ENCODE measurements at regions not wholly inside any gene's neighbourhood (a gene's known extent, or its start where the extent isn't known, plus 50 kb on each side); places are given as distances from the start of the nearest gene placed in this dataset.
"Not testable (repeated sequence)": the region's sequence is repeated elsewhere in the genome, so short reads cannot be mapped to it uniquely, and the experiment has no call there.

DNA sequence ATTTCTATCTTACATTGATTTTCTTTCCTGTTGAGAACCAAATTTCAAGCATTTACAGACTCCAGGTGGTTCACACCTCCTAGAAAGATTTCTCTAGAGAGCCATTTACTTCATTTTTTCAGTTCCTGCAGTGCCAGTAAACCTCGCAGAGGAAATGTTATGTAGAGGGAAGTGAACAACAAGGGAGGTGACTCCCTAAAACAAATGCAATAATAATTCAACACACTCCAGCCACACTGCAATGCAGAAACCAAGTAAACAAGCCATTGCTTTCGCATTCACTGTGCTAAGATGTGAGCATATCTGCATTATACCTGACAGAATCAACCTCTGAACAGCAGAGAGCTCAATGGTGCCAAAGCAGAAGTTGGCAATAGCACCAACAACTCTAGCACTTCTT is 215.1 kb downstream of the RBM26 start:
- no peak for DNase-seq (ENCODE audit: low read depth in 4 of 4, low spot score in 3 of 4)

DNA sequence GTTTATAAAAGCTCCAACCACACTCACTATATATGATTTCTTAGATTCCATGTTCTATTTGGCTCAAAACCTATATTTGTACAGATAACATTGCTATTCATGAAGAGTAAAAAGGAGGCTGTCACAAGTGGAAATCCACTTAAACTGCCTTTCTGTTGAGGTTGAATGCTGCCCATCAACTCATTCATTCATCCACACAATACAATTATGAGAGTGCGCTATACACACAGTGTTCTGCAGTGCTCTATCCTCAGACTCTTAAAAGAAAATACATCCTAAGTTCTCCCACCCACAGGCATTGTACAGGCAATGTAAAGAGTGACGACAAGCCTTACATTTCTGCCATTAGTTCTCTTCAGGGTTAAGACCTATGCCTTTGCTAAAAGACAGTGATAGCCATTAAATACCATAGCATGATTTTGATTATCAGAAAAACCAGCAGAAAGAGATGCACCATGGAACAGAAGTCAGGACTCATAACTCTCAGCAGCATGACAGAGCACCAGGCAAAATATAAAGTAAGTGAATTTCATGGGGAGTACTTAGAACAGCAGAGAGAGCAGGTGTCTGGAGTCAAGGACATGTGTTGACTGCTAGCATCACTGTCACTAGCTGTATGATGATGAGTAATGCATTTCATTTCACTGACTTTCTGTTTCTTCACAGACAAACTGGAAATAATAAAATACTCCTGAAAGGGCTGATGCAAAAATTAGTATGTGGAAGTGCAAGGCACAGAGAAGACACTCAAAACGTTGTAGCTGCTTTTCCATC is 218.0 kb downstream of the RBM26 start:
- no peak for DNase-seq (ENCODE audit: low read depth in 4 of 4, low spot score in 3 of 4)

DNA sequence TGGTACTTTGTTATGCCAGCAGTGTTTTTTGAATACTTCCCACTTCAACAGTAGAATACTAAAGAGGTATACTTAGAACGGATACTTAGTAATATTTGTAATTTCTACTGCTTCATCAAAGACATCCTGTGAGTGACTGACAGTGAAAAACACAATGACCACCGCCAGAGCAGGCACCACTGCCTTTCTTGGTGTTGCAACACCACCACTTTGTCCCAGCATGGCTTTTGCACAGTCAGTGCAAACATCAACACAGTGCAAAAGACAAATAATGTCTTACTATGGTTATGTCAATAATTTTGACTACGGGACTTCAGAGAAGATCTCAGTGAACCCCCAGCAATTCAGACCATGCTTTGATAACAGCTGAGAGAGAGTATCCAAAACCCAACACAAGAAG is 220.5 kb downstream of the RBM26 start:
- DNase-seq (ENCODE audit: low read depth in 4 of 4, low spot score in 3 of 4), result no peak

DNA sequence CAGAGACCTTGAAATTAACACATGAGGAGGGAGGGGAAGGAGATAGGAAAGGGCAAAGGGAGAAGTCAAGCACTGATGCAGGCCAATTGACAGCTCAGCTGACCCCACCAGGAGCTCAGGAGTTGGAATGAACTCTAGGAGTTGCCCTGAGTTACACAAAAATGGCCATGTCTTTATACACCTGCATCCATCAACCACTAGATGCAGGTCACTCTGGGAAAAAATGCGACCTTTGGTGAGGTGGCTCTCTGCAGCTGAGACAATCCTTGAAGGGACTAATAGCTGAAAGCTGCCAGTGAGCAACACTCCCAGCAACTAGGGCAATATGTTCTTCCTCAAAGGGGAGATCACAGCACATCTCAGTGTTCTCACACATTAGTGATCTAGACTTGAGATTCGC is 222.8 kb downstream of the RBM26 start:
- DNase-seq (ENCODE audit: low read depth in 4 of 4, low spot score in 3 of 4), result no peak

DNA sequence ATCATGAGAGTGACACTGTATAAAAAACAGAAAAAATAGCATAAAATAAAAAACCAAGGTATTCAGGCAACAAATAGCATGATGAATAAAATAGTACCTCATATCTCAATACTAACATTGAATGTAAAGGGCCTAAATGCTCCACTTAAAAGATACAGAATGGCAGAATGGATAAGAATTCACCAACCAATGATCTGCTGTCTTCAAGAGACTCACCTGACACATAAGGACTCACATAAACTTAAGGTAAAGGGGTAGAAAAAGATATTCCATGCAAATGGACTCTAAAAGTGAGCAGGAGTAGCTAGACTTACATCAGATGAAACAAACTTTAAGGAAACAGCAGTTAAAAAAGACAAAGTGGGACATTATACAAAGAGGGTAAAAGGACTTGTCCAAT is 232.4 kb downstream of the RBM26 start:
- DNase-seq (ENCODE audit: low read depth in 4 of 4, low spot score in 3 of 4), result not testable (repeated sequence)

DNA sequence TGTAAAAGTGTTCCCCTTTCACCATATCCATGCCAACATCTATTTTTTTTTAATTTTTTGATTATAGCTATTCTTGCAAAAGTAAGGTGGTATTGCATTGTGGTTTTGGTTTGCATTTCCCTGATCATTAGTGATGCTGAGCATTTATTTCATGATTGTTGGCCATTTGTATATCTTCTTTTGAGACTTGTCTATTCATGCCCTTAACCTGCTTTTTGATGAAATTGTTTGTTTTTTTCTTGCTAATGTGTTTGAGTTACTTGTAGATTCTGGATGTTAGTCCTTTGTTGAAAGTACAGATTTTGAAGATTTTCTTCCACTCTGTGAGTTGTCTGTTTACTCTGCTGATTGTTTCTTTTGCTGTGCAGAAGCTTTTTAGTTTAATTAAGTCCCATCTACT is 233.1 kb downstream of the RBM26 start:
- not testable (repeated sequence) for DNase-seq (ENCODE audit: low read depth in 4 of 4, low spot score in 3 of 4)

DNA sequence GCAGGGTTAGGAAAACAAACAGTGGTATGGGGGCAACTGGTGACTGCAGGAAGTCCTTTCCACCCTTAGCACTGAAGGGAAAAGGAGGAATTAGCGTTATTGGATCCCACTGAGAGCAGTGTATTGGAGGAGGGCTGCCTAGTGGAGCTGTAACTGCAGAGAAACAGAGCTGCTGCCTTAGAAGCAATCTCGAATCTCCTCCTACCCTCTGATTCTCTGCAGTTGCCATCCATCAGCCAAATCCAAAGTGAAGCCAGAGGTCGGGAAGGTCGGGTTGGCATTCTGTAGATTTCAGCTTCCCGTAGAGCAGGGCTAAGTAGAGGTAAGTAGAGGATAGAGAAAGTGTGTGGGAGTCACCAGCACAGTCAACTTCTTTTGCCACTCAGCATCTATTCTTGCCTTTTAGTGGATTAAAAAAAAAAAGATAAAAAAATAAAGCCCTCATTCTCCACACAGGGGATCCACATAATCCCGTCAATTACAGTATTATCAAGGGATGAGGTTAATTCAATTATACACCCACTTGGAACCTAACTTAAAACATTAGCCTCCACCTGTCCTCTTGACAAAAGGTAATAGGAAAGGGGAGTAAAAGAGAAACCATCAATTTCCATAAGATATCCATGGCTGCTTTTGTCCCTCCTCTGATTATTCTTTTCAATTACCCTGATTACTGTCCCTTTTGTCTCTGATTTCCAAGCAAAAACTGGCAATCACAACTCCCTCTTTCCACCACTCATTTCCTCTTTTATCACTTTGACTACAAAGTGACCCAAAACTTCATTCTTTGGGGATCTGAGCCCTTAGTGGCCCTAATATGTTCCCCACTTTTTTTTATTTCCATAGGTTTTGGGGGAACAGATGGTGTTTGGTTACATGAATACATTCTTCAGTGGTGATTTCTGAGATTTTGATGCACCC is 234.7 kb downstream of the RBM26 start:
- DNase-seq (ENCODE audit: low read depth in 4 of 4, low spot score in 3 of 4), result no peak

DNA sequence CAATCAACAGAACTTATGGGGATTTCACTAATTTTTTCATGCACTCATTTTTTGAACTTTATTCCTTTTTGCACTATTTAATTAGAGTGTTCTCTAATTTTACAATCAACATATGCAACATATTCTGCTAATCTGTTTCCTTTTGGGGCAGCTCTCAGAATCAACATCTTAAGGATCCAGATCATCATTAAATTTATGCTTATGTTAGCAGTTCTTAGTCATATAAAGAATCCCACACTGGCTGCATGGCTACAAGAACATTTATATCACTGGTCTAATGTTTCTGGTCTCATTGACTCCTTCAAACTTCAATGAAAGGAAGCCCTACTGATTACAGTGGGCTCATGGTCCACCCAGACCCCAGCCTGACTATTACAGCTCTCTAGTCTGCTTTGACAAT is 245.2 kb downstream of the RBM26 start:
- no peak for DNase-seq (ENCODE audit: low read depth in 4 of 4, low spot score in 3 of 4)

DNA sequence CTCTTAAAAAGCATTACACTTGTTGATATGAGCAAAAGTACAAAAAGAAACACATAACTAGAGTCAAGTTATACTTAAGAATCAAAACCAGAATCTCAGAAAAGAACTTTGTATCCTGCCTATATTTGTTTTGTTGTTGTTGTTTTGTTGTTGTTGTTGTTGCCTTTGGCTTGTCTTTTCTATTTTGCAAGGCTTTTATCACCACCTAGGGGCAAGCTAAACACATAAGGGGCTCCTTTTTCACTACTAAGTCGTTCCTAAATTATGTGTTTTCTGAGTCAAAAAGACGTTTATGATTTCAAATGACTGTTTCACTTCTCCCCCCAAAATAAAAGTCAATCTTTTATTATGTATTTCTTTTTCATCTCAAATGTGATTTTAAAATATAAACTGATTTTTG is 250.2 kb downstream of the RBM26 start:
- DNase-seq (ENCODE audit: low read depth in 4 of 4, low spot score in 3 of 4), result no peak

DNA sequence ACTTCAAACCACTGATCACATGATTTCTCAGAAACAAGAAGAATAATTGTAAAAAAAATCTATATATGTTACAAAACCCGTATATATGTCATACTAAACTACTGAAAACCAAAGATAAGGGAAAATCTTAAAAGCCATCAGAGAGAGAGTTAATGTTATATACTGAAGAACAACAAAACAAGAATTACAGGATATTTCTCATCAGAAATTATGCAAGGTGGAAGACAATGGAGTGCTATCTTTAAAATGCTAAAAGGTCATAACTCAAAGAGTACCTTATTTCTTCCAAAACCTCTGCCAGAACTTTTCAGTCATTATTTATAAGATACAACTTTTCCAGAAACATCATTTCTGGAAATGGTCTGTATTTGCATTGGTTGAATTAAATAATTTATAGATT is 256.8 kb downstream of the RBM26 start:
- DNase-seq (ENCODE audit: low read depth in 4 of 4, low spot score in 3 of 4), result no peak

DNA sequence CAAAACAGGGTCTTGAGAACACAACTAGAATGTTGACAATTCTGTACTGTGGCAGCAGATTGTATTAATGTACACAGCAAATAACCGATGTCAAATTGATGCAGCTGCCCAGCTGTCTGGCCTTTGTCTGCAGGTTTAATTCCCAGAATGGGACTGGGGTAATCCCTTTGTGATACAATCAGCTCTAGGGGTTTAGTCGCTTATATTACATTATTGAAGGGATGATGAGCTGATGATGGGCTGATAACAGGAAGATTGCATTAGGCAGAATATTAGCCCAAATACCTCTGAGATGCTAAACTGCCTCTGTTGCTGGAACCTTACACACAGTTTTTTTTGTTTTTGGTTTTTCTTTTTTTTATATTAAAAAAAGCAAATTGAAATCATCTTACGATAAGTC is 265.0 kb downstream of the RBM26 start:
- DNase-seq (ENCODE audit: low read depth in 4 of 4, low spot score in 3 of 4), result no peak

DNA sequence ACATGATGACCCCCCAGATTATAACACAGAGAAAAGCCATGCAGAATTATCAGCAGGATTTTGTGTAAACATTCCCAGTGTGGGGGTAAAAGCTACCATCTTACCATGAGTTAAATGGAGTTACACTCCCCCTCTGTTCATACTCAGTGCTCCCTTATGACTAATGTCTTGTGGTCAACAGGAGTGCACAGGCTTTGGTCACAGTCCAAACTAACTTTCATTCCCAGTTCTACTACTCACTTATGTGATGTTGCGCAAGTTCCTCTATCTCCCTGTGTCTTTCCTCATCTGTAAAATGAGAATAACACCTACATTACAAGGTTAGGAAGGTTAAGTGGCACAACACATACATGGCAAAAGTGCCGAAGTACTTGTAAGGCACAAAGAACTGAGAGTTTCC is 277.9 kb downstream of the RBM26 start:
- no peak for DNase-seq (ENCODE audit: low read depth in 4 of 4, low spot score in 3 of 4)

DNA sequence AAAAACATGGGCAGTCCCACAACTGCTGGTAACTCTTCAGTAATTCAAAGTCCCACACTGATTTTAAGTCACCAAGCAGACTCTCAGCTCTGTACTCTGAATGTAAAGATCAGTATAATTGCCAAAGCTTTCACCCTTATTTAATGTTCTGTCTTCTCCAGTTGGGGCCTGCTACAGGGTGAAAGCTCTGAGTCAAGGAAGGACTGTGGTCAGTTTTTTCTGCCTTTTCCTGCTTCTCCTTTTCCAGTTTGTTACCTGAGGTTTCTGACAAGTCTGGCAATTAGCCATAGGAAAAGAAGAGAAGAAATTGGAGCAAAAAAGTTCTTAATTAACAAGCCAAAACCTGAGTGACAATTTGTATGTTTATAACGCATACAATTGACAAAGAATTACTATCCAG is 279.3 kb downstream of the RBM26 start:
- DNase-seq (ENCODE audit: low read depth in 4 of 4, low spot score in 3 of 4), result no peak

DNA sequence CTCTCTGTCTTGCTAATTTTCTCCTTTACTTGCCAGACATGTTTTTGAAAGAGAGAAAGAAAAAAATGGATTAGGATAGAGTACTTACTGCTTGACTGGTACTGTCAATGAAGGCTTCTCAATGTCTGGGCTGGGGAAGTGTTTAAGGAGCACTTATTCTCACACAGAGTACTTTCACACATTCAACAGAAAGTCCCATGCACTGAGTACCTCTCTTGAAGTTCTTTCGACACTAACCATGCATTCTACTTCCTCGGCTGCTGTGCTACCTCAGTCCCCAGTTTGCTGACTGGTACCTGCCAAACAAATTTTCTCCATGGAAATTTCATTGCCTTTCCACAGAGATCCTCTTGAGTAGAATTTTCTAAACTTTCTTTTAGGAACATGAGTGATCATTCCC is 281.9 kb downstream of the RBM26 start:
- DNase-seq (ENCODE audit: low read depth in 4 of 4, low spot score in 3 of 4), result no peak

DNA sequence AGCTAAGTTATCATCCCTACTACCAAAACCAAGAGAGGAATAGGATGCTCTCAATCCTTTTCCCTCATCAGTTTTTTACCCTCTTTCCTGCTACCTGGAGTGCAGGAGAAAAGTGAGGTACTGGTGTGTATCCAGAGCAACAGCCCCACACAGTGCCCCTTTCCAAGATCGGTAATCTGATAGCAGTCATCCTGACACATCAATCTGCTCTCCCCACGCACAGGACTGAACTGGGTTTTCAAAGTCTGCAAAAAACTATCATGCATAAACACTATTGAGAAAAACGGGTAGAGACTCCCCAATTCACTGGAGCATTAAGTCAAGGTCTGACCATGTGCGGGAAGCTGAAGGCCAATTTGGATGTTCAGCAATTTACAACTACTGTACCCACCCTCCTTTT is 284.8 kb downstream of the RBM26 start:
- peak in 1 of 4 donors; percentile 17 for DNase-seq (ENCODE audit: low read depth in 4 of 4, low spot score in 3 of 4)

DNA sequence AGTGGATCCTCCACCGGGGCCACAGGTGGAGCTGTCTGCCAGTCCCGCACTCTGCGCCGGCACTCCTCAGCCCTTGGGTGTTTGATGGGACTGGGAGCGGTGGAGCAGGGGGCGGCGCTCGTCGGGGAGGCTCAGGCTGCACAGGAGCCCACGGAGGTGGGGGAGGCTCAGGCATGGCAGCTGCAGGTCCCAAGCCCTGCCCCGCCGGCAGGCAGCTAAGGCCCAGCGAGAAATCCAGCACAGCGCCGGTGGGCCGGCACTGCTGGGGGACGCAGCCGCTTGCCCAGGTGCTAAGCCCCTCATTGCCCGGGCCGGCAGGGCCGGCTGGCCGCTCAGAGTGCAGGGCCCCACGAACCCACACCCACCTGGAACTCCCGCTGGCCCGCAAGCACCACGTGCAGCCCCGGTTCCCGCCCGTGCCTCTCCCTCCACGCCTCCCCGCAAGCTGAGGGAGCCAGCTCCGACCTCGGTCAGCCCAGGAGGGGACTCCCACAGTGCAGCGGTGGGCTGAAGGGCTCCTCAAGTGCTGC is 286.4 kb downstream of the RBM26 start:
- DNase-seq (ENCODE audit: low read depth in 4 of 4, low spot score in 3 of 4), result no peak

DNA sequence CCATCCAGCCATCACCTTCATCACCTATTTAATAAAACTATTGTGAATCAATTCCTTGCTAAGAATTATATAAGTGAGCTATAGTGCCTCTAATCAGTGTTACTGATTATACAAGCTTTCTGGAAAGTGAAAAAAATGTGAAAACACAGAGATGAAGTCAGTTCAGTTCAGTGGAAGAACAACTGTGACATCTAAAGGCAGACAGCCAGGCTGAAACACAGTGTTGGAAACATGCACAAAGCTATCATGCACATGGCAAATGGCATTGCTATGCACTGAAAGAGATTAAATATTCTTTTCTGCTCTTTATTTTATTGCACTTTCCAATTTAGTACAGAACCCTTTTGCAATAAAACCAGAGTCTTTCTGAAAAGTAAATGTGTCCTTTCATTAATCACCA is 294.0 kb downstream of the RBM26 start:
- no peak for DNase-seq (ENCODE audit: low read depth in 4 of 4, low spot score in 3 of 4)

DNA sequence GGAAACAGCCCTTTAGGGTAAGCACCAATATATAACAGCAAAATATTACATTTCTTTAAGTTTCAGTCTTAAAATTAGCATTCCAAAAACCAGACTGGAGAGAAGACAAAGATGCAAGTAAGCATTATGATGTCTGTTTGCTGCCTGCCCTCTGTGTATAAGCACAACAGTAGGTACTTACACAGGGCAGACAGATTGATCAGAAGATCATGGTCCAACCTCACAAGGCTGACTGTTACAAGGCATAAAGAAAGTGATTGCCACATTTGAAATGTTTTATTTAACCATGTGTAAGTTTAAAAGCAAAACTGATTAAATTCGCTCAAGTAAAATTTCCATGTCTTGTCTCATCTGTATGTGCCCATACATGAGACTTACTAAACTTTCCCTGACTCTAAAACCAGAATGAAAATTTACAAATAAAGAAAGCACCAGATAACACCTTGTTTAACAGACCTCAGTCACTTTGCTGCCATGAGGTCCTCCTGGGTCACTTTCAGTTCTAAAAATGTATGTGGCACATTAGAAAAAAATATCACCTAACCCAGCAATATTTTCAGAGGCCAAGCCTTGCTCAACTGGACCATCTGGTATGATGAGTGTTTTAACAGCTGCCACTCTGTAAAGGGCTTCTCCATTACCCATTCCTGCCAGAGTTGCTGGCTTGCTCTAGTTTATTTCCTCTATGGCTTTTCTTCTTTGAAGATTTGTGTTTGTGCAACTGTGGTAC is 297.0 kb downstream of the RBM26 start:
- no peak for DNase-seq (ENCODE audit: low read depth in 4 of 4, low spot score in 3 of 4)

DNA sequence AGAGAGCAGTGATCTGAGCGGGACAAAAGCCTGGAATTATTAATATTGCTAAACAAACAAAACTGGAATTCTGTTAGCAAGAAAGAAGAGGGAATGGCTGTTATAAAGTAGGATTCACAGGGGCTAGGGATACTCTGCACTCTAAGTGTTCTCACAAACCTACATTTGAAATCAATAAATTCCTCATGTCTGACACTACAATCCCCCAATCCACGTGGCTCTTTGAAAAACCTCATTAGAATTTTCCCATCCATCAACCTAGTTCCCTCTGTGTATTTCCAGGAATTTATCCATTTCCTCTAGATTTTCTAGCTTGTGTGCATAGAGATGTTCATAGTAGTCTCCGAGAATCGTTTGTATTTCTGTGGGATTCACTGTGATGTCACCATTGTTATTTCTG is 307.5 kb downstream of the RBM26 start:
- no peak for DNase-seq (ENCODE audit: low read depth in 4 of 4, low spot score in 3 of 4)

DNA sequence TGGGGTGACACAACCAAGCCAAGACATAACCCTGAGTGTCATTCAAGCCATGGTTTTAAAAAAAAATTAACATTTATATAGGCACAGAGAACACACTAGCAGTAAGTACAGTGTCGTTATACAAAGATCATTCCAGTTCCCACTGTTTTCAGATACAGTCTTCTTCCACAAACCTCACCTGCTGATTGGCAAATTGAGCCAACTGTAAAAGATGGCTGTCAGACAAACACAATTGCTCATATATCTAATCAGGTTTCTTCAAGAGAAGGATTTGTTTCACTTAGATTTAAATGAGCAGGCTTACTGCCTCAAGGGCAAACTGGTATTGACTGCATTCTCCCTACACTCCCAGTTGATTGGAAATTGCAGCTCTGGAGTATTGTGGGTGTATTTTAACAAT is 308.9 kb downstream of the RBM26 start:
- DNase-seq (ENCODE audit: low read depth in 4 of 4, low spot score in 3 of 4), result no peak

DNA sequence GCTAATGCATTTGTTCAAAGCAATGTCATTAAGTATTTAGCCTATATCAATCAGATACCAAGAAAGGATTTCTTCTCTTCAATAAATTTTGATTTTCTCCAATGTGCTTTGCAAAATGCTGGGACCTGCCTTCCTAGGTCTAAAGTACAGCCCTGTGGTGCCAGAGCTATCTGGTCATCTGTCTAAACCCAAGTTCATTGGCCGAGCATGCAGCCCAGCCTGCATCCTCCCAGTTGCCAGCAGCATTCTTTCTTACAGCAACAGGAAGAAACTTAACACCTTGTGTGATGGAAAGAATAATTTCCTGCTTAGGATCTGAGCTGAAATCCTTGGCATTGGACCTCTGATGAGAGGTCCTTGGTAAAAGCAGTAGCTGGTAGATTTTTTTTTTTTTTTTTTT is 310.0 kb downstream of the RBM26 start:
- DNase-seq (ENCODE audit: low read depth in 4 of 4, low spot score in 3 of 4), result no peak
